Islet of Langerhans (tissue), 1 donor: ENCODE measurements at regions not wholly inside any gene's neighbourhood (a gene's known extent, or its start where the extent isn't known, plus 50 kb on each side); places are given as distances from the start of the nearest gene placed in this dataset.
"Not testable (repeated sequence)": the region's sequence is repeated elsewhere in the genome, so short reads cannot be mapped to it uniquely, and the experiment has no call there.

ENCODE experiments used
- FAIRE-seq: peaks from one replicate; lab custom pipeline; 2011; peaks lifted over from hg19 to GRCh38; lab: Jason Lieb, UNC

DNA sequence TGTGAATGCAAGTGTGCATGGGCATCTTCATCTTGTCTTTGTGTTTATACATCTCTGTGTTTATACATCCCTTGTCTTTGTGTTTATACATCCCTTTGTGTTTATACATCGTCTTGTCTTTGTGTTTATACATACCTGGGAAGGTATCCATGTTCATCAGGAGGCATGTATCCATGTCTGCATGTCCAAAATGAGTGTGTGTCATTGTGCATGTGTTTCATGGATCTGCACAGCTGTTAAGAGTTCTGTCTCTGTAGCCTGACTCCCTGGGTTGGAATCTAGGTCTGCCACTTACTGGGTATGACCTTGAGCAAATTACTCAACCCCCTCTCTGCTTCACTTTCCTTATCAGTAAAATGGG is 50.1 kb upstream of the SIRPA start:
- FAIRE-seq = no peak

DNA sequence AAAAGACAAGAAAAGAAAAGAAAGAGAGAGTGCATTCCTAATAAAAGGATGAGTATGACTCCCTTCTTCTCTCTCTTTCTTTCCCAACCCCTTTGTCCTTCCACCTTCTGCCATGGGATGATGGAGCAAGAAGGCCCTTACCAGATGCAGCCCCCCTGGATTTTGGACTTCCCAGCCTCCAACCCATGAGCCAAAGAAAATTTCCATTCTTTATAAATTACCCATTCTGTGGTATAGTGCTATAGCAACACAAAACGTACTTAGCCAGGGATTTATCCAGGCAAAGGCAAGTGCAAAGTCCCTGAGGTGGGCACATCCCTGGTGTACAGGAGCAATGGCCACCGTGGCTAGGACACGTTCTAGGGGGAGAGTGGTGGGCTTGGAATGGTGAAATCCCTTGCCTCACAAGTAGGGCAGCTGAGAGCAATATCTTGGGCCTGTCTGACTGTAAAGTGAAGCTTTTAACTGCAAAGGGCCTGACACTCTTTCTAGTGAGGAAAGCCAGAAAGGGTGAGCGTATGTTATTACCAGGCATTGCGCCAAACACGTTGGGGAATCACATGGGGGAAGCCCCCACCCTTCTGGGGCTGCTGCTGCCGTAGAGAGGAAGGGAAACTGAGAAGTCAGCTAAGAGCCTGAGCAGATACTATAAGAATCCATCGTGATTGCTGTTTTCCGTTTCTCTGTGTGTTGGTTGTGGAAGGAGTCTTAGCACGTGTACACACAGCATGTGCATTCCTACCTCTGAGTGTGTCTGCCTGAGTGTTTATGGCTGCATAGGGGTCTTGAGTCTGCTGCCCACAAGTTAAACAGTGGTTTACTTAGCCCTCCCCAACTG is 50.7 kb upstream of the SIRPA start:
- no peak for FAIRE-seq

DNA sequence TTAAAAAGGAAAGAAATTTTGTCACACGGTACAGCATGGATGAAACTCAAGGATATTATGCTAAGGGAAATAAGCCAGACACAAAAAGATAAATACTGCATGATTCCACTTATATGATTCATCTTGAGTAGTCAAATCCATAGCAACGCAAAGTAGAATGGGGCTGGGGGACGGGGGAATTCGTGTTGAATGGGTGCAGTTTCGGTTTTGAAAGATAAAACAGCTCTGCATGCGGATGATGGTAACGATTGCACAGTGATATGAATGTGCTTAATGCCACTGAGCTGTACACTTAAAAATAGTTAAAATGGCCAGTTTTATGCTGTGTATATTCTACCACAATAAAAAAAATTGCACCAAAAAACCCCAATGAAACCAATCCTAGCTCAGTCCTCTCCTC is 52.9 kb upstream of the SIRPA start:
- no peak for FAIRE-seq

DNA sequence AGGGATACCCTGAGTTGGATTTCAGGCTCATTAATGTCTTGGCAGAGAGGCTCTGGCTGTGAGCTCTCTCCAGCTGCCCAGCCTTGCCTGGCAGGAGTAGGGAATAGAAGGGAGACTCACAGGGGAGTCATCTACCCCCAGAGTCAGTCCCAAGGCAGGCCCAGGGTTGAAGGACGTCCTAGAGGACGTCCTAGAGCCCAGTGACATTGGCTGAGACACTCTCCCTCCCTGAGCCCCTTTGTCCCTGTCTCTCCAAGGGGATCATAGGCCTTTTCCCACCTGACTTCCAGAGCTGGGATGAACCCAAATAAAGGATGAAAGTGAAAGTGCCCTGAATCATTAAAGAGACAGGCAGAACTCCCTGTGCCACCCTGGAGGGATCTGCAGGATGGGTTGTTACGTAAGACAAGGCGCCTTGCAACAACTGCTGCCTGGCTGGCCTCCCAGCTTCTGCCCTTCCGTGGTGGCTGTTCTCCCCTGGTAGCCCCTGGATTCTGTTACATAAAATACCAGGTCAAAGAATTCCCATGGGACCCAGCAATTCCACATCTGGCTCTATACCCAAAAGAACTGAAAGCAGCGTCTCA is 53.6 kb upstream of the SIRPA start:
- no peak for FAIRE-seq

DNA sequence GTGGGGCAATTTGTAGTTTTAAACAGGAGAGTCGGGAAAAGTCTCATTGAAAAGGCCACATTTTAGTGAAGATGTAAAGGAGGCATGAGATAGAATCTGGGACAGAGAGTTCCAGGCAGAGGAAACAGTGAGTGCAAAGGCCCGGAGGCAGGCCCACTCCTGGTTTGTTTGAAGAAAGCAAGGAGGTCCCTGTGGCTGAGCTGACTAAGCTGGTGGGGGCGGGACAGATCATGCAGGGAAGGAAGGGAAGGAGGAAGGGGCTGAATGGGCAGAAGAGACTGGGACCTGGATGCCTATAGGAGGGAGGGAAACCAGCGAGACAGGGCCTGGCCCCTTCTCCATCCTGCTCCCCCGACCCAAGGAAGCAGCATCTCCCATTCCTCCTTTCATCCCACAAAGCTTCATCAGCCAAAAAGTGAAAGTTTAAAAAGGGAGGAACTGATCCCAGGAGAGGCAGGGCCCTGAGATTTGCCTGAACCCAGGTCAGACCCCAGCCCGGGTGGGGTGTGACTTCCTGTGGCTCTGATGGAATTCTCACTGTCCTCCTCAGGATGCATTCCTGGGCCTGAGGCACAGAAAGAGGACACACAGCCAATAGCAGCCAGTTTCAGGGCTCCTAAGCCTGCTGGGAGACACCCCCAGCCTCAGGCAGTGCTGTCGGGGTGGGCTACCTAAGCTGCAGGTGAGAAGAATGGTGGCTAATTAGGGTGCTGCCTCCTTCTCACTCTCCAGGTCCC is 54.2 kb upstream of the SIRPA start:
- no peak for FAIRE-seq

DNA sequence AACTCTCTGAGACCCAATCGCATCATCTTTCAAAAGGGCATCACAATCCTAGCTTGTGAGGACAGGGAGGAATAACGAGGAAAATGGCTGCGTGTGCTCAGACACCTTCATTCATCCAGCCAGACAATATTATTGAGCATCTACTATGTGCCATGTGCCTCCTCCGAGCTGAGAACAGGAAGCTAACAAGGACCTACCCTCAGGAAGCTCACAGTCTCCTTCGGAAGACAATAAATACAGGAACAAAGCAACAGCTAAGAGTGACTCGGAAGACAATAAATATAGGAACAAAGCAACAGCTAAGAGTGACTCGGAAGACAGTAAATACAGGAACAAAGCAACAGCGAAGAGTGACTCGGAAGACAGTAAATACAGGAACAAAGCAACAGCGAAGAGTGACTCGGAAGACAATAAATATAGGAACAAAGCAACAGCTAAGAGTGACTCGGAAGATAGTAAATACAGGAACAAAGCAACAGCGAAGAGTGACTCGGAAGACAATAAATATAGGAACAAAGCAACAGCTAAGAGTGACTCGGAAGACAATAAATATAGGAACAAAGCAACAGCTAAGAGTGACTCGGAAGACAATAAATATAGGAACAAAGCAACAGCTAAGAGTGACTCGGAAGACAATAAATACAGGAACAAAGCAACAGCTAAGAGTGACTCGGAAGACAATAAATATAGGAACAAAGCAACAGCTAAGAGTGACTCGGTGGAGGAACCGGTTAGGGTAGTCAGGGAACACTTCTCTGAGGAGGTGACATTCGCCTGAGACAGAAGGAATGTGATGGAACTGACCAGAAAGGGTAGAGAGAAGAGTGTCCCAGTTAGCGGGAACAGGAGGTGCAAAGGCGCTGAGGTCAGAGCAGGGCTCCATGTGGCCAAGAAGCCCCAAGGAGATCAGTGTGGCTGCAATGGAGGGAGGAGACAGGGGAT is 55.6 kb upstream of the SIRPA start:
- not testable (repeated sequence) for FAIRE-seq

DNA sequence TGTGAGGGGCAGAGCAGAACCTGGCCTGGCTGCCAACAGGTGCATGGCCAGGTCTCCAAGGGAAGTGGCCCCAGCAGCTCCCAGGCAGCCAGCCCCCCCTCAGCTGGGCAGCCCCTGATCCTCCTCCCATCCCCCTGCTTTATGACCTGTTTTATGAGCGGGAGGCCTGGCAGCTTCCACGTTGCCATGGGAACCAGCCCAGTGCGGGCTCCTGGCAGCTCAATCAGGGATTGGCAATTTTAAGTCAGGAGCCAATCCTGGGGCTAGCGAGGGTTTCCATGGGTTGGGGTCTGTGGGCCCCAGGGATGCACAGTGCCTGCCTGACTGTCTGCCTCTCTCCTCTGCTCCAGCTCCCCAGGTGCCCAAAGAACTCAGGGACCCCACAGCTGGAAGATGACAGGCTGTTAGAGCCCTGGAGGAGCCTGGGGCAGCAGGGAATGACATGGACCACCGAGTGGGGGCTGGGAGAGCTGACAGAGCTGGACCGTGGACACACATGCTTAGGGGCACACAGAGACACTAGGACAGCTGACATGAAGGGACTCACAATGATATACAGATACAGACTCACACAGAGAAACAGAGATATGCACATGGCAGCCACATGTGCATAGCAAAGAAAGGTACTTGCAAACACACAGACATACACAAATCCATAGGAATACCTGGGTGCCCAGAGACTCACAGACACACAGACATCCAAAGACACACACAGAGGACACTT is 56.5 kb upstream of the SIRPA start:
- FAIRE-seq = no peak

DNA sequence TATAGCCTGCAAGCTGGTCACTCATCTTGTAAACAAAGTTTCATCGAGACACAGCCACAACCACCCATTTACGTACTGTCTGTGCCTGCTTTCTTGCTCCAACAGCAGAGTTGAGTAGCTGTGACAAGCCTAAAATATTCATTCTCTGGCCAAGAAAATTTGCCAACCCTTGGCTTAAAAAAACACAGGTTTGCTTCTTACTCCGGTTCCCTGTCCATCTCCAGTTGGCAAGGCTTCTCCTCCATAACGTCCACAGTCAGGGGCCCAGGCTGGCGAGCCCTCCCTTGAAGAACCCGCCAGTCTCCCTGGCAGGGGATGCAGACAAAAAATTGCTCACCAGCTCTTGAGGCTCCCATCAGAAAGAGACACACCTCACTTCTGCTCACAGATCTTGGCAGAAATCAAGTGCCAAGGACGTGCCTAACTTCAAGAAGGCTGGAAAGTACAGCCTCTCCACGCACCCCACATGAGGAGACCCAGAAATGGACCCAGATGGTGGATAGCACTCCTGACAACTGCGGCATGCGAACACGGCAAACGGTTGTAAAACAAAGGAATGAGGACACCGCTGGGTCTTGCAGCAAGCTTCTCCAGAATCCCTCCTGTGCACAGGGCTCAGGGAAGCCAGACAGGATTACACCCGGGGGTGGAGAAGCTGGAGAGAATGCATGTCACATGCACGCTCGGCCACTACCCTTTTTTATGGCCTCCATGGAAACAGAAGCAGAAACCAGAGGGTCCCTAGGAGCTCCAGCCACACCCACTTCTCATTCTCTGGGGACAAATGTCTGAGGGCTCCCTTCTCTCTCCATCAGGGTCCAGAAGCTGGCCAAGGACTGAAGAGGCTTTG is 59.8 kb upstream of the SIRPA start:
- no peak for FAIRE-seq

DNA sequence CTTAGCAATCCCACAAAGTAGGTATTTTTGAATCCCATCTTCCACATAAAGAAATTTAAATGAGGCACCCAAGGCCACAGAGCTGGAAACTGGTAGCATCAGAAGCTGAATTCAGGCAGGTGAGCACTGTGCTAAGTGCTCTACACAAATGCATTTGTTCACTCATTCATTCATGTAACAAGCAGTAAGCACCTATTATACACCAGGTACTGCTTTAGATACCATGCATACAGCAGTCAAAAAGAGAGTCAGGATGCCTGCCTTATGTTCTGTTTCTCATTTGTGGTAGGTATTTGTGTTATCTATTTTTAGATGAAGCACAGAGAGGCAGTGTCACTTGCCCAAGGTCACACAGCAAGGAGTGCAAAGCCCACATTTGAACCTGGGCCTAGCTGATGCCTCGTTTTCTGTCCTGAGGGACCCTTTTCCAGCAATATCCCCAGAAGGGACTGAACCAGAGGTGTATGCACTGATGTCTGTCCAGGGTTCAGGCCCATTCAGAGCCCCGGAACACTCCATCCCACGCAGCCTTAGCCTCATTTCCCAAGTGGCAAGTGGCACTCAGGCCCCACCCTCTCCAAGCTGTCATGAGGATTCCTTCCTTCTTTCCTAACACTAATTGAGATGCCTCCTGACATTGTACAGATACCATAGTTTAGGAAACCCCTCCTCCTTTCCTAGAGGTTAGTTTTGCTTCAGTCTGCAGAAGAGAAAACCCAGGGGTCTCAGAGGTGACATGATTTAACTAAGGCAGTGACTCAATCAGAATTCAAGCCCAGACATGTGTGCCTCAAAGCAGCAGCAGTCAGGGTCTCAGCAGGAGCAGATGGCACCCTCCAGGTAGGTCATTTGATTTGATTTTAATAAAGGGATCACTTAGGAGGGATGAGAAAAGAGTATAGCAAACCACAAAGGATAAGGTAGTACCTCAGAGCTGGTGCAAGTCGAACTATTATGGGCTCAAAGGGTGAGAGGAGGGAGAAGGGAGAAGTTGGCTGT is 61.2 kb upstream of the SIRPA start:
- no peak for FAIRE-seq

DNA sequence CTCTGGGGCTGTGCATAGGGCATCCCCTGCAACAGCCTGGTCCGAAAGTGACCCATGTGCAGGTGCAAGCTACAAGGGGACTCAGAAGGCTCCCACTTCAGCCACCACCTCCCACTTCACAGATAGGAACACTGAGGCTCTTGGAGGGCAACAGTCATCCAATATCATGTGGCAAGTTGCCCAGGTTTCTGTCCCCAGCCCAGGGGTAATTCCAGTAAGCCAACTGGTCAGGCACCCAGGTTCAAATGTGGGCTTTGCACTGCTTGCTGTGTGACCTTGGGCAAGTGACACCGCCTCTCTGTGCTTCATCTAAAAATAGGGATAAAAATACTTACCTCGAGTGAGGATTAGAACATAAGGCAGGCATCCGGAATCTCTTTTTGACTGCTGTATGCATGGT is 62.0 kb upstream of the SIRPA start:
- FAIRE-seq = no peak

DNA sequence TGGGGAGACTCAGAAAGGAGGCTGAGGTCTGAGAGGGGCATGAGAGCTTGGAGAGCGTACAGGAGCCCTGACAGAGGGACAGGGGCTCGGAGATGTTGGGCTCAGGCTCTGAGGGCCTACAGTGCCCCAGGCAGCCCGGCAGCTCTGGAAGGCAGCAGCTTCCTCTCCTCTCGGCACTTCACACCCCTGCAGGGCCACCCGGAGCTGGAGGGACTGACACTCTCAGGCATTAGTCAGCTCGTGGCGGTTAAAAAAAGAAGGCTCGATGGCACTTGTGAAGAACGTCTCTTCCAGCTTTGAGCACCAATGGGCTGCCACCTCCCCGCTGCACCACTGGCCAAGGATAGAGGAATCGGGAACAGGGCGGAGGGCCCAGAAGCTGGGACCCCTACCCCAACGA is 62.6 kb upstream of the SIRPA start:
- FAIRE-seq = no peak

DNA sequence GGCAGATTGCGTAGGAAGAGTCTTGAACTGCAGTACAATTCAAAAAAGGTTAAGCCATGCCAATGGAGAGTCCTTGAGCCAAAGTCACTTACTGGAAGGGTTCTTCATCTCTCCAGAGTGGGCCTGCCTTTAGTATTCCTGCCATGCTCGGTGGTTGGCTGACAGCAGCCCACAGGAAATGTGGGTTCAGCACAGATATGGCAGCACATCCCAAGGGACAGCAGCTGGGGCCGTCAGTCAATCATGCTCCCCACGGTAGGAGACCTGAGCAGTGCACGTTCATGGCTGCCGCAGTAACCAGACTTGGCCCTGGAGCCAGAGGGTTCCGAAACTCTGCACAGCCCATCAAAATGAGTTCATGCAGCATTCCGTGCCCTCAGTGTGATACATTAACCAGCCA is 63.6 kb upstream of the SIRPA start:
- no peak for FAIRE-seq

DNA sequence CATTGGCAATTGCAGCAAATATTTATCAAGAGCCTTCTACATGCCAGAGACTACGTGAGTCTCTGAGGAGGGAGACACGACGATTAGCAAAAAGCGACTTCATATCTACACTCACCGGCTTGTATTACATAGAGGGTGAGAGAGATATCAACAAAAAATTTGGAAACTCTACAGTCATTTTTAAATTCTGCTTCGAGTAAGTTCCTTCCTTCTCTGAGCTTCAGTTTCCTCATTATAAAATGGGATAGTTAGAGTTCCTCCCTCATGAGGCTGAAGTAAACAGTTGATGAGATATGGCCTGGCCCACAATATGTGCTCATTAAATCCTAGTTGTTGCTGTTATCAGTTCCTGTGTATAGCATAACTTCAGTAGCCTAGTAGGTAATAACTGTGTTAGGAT is 64.1 kb upstream of the SIRPA start:
- no peak for FAIRE-seq

DNA sequence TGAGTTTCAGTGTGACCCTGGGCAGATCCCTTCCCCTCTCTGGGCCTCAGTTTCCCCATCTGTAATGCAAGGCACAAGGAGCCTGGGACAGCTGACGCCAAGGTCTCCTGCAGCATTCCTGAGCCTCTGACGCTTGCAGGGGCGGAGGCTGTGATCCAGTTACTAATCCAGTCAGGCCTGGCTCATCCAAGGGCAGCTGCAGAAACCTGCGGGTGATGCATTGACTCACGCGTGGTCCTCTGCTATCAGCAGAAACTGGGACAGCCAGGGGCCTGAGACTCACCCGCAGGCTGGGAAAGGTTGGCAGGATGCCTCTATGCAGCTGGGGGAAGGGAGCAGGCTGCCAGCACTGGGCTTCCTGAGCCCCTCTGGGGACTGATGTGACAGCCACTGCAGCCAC is 65.0 kb upstream of the SIRPA start:
- FAIRE-seq = no peak

DNA sequence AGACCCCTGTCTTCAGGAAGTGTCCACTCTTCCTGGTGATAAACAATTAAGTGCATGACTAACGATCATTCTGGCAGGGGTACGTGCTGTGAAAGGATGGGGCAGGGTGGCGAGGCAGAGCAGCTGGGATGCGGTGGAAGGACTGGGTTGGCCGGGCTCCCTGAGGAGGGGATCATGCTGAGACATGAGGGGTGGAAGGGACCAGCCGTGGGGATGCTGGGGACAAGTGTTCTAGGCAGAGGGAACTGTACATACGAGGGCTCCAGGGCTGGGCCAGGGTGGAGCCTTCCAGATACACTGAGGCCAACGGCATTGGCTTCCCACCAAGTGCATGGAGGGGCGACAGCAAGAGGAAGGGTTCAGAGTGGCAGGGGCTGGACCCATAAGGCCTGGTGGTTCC is 65.7 kb upstream of the SIRPA start:
- no peak for FAIRE-seq

DNA sequence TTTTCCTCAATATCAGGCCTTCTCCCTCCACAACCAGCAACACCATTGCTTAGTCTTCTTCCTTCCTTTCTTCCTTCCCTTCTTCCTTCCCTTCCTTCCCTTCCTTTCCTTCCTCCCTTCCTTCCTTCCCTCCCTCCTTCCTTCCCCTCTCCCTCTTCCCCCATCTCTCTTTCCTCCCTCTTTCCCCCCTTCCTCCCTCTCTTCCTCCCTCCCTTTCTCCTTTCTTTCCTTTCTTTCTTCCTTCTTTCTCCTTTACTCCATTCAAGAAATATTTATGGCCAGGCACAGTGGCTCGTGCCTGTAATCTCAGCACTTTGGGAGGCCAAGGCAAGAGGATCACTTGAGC is 66.4 kb upstream of the SIRPA start:
- FAIRE-seq = no peak

DNA sequence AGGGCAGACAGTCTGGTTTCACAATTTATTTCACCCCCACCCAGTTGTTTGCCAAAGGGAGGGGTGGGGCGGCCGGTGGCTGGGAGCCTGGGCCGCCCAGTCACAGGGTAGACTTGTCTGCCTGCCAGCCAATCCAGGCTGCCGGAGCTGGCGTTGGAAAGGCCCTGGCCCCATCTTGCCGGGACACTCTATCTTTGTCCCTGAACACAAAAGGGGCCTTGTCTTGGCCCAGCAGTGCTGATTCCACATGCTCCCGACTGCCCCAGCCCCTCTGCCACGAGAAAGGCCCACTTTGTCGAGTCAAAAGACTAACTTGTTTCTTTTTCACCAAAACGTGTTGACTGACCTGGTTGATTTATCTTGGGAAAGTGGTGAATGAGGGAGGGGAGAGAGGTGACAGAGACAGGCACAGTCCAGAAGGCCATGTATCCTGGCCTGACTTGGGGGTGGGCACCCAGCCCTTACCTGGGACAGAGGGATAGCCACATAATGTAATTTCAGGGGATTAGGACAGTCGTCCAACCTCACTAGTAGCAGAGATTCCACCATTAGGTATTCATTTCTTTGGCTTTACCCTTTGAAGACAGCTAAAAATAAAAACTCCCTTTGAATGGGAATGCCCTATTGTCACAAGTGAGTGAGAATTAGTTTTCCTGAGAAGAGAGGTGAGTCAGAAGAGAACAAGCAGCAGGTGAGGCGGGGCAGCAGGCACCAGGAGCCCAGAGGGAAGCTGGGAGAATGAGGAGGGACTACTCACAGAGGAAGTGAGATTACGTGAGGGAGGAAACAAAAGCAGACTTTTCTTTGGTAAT is 67.0 kb upstream of the SIRPA start:
- FAIRE-seq = no peak

DNA sequence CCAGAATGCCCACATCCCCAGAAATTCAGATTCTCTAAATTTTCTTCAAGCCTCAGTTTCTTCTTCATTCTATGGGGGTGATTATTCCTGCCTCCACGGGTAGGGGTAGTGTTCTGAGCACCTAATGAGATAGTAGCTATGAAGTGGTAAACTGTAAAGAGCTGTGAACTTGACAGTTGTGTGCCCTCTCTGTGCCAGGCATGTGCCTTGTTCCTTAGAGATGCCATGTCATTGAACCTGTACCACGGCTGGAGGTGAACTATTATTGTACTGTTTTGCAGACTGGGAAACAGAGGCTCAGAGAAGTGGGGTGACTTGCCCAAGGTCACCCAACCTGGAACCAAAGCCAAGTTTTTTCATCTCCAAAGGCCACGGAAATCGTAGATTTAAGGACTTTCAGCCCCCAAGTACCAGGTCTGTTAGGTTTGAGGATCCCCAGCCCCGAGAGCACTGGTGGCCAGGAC is 67.7 kb upstream of the SIRPA start:
- no peak for FAIRE-seq
